PC-3 (cell line): ENCODE measurements at regions not wholly inside any gene's neighbourhood (a gene's known extent, or its start where the extent isn't known, plus 50 kb on each side); places are given as distances from the start of the nearest gene placed in this dataset.
"Not testable (repeated sequence)": the region's sequence is repeated elsewhere in the genome, so short reads cannot be mapped to it uniquely, and the experiment has no call there.

ENCODE experiments used
- EZH2 ChIP-seq: fragments of 300-600 bp; sonication (generic); IDR thresholded peaks from one replicate; pipeline ENCODE4 v1.6.1; 2017; ENCODE audit warnings: antibody characterized with exemption, mild to moderate bottlenecking, low read length; ENCODE audit not compliant: unreplicated experiment
- TF ChIP-seq, protein P1 (sequence below): fragments of 300-600 bp; sonication (generic); conservative IDR thresholded peaks from 2 replicates; pipeline ENCODE4 v1.5.1; 2017; ENCODE audit warnings: antibody characterized with exemption, low read depth, mild to moderate bottlenecking, low read length

DNA sequence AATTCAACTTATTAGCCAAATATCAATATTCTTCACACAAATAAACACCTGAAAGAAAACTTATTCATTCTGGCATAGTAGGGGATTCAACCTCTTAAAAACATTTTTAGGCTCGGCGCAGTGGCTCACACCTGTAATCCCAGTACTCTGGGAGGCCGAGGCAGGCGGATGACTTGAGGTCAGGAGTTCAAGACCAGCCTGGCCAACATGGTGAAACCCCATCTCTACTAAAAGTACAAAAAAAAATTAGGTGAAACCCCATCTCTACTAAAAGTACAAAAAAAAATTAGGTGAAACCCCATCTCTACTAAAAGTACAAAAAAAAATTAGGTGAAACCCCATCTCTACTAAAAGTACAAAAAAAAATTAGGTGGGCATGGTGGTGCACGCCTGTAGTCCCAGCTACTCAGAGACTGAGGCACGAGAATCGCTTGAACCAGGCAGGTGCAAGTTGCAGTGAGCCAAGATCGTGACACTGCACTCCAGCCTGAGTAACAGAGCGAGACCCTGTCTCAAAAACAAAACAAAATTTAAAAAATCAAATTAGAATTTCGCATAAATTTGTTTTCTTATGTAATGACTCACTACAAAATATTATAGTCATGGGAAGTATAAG is 308.0 kb upstream of the POU5F2 start:
- not testable (repeated sequence) for TF ChIP-seq EZH2
- TF ChIP-seq, protein P1, sequence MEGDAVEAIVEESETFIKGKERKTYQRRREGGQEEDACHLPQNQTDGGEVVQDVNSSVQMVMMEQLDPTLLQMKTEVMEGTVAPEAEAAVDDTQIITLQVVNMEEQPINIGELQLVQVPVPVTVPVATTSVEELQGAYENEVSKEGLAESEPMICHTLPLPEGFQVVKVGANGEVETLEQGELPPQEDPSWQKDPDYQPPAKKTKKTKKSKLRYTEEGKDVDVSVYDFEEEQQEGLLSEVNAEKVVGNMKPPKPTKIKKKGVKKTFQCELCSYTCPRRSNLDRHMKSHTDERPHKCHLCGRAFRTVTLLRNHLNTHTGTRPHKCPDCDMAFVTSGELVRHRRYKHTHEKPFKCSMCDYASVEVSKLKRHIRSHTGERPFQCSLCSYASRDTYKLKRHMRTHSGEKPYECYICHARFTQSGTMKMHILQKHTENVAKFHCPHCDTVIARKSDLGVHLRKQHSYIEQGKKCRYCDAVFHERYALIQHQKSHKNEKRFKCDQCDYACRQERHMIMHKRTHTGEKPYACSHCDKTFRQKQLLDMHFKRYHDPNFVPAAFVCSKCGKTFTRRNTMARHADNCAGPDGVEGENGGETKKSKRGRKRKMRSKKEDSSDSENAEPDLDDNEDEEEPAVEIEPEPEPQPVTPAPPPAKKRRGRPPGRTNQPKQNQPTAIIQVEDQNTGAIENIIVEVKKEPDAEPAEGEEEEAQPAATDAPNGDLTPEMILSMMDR = not testable (repeated sequence)
